HG03135 (cell line): ENCODE measurements at regions not wholly inside any gene's neighbourhood (a gene's known extent, or its start where the extent isn't known, plus 50 kb on each side); places are given as distances from the start of the nearest gene placed in this dataset.
"Not testable (repeated sequence)": the region's sequence is repeated elsewhere in the genome, so short reads cannot be mapped to it uniquely, and the experiment has no call there.

Experiments used
- ATAC-seq: cut with Tn5 transposase; IDR thresholded peaks from one replicate; pipeline ENCODE4 v1.9.1; 2021; ENCODE audit warnings: mild to moderate bottlenecking, moderate library complexity; ENCODE audit not compliant: unreplicated experiment

DNA sequence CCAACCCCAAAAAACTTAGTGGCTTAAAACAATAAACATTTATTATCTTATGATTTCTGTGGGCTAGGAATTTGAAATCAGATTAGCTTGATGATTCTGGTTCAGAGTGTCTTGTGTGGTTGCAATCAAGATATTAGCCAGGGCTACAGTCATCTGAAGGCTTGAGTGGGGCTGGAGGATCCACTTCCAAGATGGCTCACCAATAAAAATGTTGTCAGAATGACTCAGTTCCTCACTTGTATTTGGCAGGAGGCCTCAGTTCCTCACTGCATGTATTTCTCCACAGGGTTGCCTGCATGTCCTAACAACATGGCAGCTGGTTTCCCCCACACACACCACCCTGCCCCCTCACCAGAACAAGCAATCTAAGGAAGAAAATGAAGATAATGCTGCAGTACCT lies 98.2 kb upstream of the NIPBL start:
- ATAC-seq, result no peak

DNA sequence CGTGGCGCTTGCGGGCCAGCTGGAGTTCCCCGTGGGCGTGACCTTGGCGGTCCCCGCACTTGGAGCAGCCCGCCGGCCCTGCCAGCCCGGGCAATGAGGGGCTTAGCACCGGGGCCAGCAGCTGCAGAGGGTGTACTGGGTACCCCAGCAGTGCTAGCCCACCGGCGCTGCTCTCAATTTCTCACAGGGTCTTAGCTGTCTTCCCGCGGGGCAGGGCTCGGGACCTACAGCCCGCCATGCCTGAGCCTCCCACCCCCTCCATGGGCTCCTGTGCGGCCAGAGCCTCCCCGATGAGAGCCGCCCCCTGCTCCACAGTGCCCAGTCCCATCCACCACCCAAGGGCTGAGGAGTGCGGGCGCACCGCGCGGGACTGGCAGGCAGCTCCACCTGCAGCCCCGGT lies 94.0 kb upstream of the NIPBL start:
- not testable (repeated sequence) for ATAC-seq

DNA sequence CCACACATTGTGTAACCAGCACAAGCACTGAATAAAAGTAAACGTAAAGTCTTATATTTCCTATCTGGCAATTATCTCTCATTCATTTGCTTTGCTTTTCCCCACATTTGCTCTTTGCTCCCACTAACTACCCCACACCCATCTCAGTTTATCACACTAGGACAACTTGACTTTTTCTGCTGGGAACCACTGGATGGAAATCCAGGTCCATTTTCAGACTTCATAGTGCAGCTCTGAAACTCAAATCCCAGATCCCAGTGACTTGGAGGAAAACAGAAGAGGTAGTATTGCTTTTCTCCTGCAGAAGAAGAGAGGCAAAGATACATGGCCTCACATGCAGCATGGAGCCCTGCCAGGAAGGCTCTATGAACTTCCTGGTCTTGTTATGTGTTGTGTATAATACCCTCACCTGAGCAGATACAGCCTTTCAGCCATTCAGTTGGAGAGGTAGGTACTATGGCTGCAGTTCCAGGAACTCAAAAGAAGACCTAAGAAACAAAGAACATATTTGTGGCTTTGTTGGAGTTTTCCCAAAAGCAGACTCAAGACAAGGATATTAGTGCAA lies 90.0 kb upstream of the NIPBL start:
- ATAC-seq, result no peak

DNA sequence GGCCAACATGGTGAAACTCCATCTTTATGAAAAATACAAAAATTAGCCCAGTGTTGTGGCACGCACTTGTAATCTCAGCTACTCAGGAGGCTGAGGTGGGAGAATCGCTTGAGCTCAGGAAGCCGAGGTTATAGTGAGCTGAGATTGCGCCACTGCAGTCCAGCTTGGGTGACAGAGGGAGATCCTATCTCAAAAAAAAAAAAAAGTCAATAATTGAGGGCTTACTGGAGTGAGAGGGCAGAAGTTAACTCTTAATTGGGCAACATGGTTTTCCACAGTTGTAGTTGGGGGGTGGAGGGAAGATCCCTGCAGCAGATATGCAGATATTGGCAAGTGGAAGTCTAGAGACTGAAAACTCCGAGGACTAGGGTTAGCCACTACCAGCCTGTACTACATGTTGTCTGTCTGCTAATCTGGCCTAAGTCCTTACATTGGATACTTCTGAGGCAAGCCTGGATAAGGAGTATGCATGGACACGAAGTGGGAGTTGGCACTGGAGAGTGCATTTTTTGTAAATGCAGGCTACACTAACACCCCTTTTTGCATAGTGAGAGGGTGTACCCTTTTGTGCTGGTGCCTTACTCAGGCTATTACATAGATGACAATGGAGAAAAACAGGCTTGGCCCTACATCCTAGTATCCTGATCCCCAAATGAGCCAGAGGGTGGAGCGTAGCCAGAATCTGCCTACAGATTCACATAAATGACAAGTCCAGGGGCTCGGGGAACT lies 89.0 kb upstream of the NIPBL start:
- no peak for ATAC-seq

DNA sequence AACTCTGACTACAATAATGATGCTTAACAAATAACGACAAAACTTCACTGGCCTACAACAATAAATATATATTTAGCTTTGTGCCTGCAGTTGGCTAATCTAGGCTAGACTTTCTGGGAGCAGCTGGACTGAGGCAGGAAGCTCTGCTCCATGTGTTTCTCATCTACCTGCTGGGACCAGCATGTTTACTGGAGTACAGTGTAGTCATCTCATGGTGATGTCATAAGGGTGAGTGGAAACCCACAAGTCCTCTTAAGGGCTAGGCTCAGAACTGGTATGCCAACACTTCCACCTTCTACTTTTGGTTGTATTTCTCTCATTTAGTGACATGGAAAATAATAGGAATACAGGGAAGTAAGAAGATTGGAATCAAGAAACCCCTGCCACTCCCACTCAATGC lies 85.7 kb upstream of the NIPBL start:
- ATAC-seq, result no peak

DNA sequence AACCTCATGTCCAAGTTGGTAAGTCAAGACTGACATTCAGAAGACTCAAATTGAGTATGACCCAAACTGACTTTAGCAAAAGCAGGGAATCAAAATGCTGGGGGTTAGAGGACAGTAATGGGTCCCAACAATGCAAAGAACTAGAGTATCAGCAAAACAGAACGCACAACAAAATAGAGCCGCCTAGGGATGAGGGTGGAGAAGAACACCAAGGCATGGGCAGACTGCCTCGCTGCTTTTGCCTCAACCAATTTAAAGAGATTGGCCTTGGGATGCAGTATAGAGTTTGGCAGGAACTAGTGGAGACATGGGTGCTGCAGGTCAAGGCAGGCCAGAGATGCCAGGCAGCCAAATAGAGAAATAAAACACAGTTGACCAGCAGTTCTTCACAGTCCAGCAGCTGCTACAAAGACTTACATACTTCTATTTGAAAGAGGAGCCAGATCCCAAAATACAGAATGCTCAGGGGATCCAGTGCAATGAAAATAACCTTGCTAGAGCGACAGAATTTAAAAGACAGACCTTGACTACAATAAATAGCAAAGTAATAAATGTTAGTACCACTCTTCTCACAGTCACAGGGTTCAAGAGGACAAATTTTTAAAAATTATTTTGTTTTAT lies 83.9 kb upstream of the NIPBL start:
- no peak for ATAC-seq

DNA sequence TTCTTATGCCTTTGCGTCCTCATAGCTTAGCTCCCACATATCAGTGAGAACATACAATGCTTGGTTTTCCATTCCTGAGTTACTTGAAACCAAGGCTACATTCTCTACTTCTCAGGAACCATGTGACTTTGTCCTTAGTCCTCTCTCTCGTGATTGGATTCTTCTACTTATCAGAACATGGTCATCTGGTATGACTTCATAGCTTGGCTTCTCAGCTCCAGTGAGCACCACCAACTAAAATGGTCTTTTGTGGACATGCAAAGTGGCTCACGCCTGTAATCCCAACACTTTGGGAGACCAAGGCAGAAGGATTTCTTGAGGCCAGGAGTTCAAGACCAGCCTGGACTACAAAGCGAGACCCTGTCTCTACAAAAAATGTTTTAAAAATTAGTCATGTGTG lies 81.2 kb upstream of the NIPBL start:
- no peak for ATAC-seq

DNA sequence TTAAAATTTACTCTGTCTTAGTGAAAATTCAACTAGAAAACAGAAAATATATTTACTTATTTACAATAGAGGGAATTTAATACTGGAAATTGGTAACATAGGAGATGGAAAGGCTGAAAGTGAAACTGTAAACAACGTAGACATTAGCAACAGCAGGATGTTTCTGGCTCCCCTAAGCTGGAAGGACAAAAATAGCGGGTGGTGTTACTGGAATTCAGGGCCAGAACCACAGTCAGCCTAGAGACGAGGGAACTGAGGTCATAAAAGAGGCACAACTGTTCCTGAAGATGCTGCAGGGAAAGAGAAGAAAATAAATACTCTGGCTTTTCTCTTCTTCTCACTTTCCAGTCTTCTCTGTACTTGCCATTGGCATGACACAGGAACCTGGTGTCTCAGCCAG lies 80.4 kb upstream of the NIPBL start:
- ATAC-seq, result no peak

DNA sequence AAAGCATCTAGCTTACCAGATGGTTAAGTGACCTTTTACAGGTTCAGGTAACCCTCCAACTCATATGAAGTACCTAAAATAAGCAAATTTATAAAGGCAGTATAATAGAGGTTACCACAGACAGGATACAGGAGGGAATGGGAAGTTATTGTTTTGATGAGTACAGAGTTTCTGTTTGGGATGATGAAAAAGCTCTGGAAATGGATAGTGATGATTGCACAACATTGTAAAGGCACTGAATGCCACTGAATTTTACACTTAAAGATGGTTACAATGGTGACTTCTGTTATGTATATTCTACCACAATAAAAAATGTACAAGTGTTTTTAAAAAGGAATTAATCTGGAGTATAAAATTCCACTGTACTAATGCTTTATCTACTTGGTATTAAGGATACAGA lies 75.0 kb upstream of the NIPBL start:
- ATAC-seq, result no peak

DNA sequence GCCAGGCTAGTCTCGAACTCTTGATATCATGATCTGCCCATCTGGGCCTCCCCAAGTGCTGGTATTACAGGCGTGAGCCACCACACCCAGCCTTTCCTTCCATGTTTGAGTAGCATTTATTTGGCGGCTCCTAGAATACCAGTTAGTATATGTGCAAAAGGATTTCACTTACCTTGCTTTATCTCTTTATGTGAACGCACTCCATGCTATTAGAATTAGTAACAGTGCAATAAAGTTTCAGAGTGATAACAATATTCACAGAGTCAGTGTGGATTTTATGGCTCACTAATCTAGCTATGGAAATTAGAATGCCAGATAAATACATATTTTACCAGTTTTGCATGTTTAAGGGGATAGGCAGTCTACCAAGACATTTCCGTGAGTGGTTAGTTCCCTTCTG lies 74.4 kb upstream of the NIPBL start:
- no peak for ATAC-seq

DNA sequence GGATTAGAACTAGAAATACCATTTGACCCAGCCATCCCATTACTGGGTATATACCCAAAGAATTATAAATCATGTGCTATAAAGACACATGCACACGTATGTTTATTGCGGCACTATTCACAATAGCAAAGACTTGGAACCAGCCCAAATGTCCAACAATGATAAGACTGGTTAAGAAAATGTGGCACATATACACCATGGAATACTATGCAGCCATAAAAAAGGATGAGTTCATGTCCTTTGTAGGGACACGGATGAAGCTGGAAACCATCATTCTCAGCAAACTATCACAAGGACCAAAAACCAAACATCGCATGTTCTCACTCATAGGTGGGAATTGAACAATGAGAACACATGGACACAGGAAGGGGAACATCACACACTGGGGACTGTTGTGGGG lies 63.3 kb upstream of the NIPBL start:
- not testable (repeated sequence) for ATAC-seq

DNA sequence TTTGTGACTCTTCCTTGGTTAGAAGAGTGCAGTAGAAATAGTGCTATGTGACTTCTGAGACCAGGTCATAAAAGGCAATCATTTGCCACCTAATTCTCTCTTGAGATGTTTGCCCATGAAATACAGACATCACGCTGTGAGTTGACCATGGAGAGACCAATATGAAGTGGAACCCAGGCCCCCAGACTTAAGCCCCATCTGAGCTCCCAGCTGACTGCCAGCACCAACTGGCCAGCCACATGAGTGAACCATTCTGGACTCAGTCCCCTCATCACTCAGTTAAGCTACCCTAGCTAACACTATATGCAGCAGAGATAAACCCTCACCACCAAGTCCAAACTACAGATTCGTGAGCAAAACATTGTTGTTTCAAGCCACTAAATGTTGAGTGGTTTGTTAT lies 60.7 kb upstream of the NIPBL start:
- no peak for ATAC-seq

DNA sequence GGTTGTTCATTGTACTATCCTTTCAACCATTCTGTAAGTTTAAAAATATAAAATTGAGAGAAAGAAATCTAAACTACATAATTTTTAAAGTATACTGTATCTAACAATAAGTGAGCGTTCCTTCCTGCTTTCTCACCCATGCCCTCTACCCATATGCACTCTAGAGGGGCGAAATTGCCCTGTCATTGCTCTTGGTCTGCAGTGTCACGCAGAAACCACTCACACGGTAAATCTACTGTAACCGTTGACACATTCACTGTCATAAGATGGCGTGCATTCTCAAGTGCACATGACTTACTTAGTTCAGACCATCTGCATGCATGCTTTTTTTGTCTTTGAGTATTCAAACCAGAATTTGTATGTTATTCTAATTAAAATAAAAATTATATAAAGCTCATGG lies 55.7 kb upstream of the NIPBL start:
- ATAC-seq, result no peak

DNA sequence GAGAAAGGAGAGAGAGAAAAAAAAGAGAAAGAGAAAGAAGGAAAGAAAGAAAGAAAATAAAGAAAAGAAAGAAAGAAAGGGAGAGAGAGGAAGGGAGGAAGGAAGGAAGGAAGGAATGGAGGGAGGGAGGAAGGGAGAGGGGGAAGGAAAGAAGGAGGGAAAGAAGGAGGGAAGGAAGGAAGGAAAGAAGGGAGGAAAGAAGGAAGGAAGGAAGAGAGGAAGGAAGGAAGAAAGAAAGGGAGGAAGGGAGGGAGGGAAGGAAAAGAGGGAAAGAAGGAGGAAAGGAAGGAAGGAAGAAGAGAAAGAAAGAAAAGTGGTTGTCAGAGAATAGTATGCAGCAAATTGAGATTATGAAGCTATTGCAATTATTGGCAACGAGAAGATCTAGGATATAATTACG lies 49.9 kb upstream of the NIPBL start:
- ATAC-seq, result no peak
